ENCODE measurements at regions not wholly inside any gene's neighbourhood (a gene's known extent, or its start where the extent isn't known, plus 50 kb on each side); places are given as distances from the start of the nearest gene placed in this dataset.

DNA sequence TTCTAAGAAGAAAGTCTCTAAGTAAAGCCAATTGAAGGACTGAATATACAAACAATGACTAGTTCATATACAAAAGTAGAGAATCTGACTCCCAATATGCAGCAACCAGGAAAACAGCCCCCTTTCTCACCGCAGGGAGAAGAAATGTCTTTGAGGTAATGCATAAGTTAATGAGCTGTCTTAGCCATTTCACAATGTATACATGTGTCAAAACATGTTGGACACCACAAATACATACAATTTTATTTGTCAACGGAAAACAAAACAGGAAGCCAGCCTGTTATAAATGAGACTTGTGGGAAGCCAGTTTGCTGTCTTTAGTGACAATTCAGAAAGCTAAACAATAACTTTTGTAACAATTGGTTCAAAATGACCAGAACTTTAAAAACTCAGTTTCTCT, 389.2 kb downstream of the CBLN2 start:
- no peak for DNase-seq (ENCODE audit: low read depth)
- no peak overlapping the region for H3K4me3 ChIP-seq (ENCODE audit: low read depth, low read length)
- TF ChIP-seq, protein P1, sequence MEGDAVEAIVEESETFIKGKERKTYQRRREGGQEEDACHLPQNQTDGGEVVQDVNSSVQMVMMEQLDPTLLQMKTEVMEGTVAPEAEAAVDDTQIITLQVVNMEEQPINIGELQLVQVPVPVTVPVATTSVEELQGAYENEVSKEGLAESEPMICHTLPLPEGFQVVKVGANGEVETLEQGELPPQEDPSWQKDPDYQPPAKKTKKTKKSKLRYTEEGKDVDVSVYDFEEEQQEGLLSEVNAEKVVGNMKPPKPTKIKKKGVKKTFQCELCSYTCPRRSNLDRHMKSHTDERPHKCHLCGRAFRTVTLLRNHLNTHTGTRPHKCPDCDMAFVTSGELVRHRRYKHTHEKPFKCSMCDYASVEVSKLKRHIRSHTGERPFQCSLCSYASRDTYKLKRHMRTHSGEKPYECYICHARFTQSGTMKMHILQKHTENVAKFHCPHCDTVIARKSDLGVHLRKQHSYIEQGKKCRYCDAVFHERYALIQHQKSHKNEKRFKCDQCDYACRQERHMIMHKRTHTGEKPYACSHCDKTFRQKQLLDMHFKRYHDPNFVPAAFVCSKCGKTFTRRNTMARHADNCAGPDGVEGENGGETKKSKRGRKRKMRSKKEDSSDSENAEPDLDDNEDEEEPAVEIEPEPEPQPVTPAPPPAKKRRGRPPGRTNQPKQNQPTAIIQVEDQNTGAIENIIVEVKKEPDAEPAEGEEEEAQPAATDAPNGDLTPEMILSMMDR (IDR thresholded peaks at IDR 0.05; ENCODE audit: insufficient read depth, low read depth, low read length, missing control alignments), result no peak

DNA sequence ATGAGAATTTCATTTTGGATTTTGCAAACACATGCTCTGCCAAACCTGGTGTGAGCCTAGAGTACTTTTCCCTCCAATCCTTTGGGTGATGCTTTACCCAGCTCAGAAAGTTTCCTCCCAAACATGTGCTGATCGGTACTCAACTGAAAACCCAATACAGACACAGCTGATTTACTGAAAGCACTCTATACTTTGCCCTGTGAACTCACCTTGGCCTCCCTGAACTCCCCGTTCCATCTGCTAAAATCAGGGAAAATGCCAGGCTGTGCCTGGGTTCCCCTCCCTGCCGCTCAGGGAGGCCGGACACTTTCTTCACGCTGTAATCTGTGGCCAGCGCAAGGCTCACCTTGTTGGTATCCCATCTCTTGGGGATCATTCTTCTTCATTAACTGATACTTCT, 391.2 kb downstream of the CBLN2 start:
- no peak overlapping the region for H3K4me3 ChIP-seq (ENCODE audit: low read depth, low read length)
- DNase-seq (ENCODE audit: low read depth), result no peak
- TF ChIP-seq, protein P1 (IDR thresholded peaks at IDR 0.05; ENCODE audit: insufficient read depth, low read depth, low read length, missing control alignments), result no peak

DNA sequence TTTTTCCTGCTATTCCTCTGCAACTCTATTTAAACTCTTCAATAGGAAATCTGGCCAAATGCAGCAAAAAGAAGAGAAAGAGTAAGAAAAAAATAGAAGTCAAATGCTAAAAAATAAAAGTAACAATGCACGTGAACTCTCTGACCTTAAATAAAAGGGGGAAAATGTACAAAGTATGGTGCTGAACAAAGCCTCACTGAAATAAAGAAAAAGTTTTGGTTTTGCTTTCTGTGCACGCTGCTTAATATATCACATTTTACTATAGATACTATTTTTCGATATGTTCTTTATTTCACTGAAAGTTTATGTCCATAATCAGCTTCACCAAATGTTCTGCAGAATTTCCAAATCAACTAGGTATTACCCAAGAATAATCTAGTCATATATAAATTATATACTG, 396.3 kb downstream of the CBLN2 start:
- no peak overlapping the region for H3K4me3 ChIP-seq (ENCODE audit: low read depth, low read length)
- TF ChIP-seq, protein P1 (IDR thresholded peaks at IDR 0.05; ENCODE audit: insufficient read depth, low read depth, low read length, missing control alignments), result no peak
- no peak for DNase-seq (ENCODE audit: low read depth)

DNA sequence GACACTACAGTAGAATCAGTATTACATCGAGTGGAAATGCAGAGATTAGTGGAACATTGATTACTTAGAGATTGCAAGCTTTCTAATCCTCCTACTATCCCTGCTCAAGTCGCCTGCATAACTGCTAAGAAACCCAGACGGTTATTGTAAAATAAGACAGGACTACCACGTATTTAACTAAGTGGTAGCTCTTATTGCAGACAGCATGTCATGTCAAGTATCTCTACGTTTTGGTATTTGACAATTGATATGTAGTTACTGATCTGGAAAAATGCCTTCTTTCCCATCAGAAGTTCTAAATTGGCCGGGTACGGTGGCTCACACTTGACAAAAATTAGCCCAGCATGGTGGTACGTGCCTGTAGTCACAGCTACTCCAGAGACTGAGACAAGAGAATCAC, 404.1 kb downstream of the CBLN2 start:
- TF ChIP-seq, protein P1 (IDR thresholded peaks at IDR 0.05; ENCODE audit: insufficient read depth, low read depth, low read length, missing control alignments), result no peak
- H3K4me3 ChIP-seq (ENCODE audit: low read depth, low read length), result no peak overlapping the region
- no peak for DNase-seq (ENCODE audit: low read depth)

DNA sequence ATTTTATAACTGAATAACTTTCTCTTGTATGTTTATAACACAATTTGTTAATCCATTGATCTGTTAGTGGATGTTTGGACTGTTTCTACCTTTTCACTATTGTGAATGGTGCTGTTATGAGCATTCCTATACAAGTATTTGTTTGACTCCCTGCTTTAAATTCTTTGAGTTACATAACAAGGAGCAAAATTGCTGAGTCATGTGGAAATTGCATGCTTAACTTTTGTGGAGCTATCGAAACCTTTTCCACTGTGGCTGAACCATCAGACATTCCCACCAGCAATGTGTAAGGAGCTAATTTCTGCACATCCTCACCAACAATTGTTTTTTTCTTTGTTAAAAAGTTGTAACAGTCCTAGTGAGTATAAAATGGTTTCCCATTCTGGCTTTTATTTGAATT, 415.5 kb downstream of the CBLN2 start:
- H3K4me3 ChIP-seq (ENCODE audit: low read depth, low read length), result no peak overlapping the region
- TF ChIP-seq, protein P1 (IDR thresholded peaks at IDR 0.05; ENCODE audit: insufficient read depth, low read depth, low read length, missing control alignments), result no peak
- no peak for DNase-seq (ENCODE audit: low read depth)

DNA sequence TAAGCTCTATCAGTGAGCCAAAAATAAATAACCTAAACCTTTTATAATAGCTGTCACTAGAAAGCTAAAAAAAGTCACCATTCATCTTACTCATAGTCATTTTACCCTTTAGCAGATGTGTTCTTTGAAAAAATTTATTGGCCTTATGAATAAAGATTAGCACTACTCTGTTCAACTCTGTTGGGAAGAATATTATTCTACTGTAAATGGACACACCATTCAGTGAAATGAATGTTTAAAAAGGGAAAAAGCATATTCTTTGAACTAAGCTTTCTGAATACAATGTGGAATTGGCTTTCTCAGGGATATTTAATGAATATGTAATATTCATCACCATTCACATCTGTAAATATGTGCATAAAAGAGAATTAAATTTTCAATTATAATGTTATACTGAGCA, 422.0 kb downstream of the CBLN2 start:
- H3K4me3 ChIP-seq (ENCODE audit: low read depth, low read length), result no peak overlapping the region
- DNase-seq (ENCODE audit: low read depth), result no peak
- TF ChIP-seq, protein P1 (IDR thresholded peaks at IDR 0.05; ENCODE audit: insufficient read depth, low read depth, low read length, missing control alignments), result no peak

DNA sequence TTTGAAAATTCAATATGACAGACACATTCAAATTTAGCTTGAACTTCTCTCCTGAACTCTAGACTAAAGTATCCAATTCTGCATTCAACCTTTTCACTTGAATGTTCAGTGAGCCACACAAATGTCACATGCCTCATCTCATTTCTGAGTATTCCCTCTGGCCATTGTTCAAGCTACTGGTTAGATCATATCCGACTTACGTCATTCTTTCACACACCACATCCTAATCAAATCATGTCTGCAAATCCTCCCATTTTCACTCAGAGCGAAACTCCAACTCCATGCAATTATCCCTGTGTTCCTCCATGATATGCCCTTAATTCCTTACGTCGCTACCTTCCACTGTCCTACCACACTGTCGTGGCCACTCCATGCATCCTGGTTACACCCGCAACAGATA, 425.1 kb downstream of the CBLN2 start:
- no peak overlapping the region for H3K4me3 ChIP-seq (ENCODE audit: low read depth, low read length)
- TF ChIP-seq, protein P1 (IDR thresholded peaks at IDR 0.05; ENCODE audit: insufficient read depth, low read depth, low read length, missing control alignments), result no peak
- no peak for DNase-seq (ENCODE audit: low read depth)

Data from GM12865 (cell line).